ENCODE measurements at regions not wholly inside any gene's neighbourhood (a gene's known extent, or its start where the extent isn't known, plus 50 kb on each side); places are given as distances from the start of the nearest gene placed in this dataset.
"Not testable (repeated sequence)": the region's sequence is repeated elsewhere in the genome, so short reads cannot be mapped to it uniquely, and the experiment has no call there.

DNA sequence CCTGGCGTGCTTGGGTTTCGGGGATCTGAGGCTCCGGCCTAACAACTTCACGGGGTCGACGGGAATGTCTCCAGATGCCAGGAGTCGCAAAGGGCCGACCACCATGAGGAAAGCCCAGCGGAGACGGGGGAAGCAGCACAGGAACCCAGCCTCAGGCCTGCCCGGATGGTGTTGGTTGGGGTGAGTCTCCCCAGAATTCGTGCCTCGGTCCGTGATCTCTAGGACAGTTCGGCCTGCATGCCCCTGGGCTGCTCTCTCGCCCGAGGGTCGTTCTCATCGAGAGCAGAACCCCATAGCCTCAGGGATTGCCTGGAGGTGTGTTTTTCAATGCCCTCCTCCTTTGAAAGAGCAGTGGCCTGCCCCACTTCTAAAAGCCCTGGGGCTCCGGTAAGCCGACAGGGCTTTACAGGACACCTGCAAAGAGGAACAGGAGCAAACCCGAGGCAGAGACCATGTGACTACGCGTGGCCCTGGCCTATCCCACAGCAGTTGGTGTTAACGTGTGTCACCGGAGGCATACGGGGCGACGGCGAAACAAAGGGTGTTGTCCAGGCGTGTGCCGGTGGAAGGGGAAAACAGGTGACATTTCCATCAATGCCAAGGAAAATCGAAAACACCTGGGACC lies 973.1 kb upstream of the DEFB115 start:
- Histone ChIP-seq H3K4me1 (ENCODE audit: control insufficient read depth, insufficient read depth, low read length, unreplicated experiment) (no peaks in the 10 kb centered on the region), H3K4me3 (ENCODE audit: low read depth, low read length) (peak overlapping the region; percentile 73), H3K27me3 (ENCODE audit: insufficient read depth, low read length) (no peaks in the 10 kb centered on the region), H3K27ac (ENCODE audit: low read depth, low read length) (no peak overlapping the region), H3K36me3 (ENCODE audit: insufficient read depth, low read length) (no peaks in the 10 kb centered on the region), H3K79me2 (ENCODE audit: control insufficient read depth, insufficient read depth, low read length, unreplicated experiment) (no peaks in the 10 kb centered on the region), H2AFZ (ENCODE audit: low read length, unreplicated experiment) (peak overlapping the region; percentile 51)

DNA sequence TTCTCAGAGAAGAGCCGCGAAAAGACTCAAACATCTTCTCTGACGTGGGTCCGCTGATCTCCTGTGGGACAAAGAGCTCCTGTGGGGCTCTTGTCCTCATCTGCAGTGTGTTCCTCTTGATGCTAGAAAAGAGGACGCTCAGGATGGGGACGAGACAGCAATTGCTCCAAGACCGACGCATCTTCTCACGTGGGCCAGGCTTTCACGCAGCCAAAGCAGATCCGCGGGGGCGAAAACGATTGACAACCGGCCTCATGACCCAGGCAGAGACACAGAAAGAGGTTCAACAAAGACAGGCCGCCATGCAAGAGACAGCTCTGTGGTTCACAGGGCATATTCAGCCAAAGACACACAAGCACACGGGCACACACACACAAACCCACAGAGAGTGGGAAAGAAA lies 971.8 kb upstream of the DEFB115 start:
- H3K4me1 ChIP-seq (ENCODE audit: control insufficient read depth, insufficient read depth, low read length, unreplicated experiment): peaks cover 4% of the 10 kb centered on the region
- H3K27ac ChIP-seq (ENCODE audit: low read depth, low read length): no peak overlapping the region
- no peak overlapping the region for H3K4me3 ChIP-seq (ENCODE audit: low read depth, low read length)
- no peak overlapping the region for H2AFZ ChIP-seq (ENCODE audit: low read length, unreplicated experiment)
- H3K36me3 ChIP-seq (ENCODE audit: insufficient read depth, low read length): no peaks in the 10 kb centered on the region
- no peaks in the 10 kb centered on the region for H3K79me2 ChIP-seq (ENCODE audit: control insufficient read depth, insufficient read depth, low read length, unreplicated experiment)
- no peaks in the 10 kb centered on the region for H3K27me3 ChIP-seq (ENCODE audit: insufficient read depth, low read length)

DNA sequence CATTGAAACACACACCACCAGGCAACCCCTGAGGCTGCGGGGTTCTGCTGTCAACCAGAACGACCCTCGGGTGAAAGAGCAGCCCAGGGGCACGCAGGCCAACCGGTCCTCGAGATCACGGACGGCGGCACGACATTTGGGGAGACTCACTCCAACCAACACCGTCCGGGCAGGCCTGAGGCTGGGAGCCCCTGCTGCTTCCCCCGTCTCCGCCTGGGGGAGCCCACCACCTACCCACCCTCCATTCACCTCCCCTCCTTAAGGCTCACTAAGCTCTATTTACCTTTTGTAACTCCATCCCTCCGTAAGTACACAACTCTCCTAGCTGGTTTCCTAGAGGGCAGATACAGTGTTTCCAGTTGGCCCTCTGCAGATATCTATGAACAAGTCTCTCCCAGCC lies 971.3 kb upstream of the DEFB115 start:
- Histone ChIP-seq H3K79me2 (ENCODE audit: control insufficient read depth, insufficient read depth, low read length, unreplicated experiment) (no peaks in the 10 kb centered on the region), H2AFZ (ENCODE audit: low read length, unreplicated experiment) (no peak overlapping the region), H3K36me3 (ENCODE audit: insufficient read depth, low read length) (no peaks in the 10 kb centered on the region), H3K27ac (ENCODE audit: low read depth, low read length) (no peak overlapping the region), H3K4me1 (ENCODE audit: control insufficient read depth, insufficient read depth, low read length, unreplicated experiment) (peaks cover 4% of the 10 kb centered on the region), H3K4me3 (ENCODE audit: low read depth, low read length) (no peak overlapping the region), H3K27me3 (ENCODE audit: insufficient read depth, low read length) (no peaks in the 10 kb centered on the region)

DNA sequence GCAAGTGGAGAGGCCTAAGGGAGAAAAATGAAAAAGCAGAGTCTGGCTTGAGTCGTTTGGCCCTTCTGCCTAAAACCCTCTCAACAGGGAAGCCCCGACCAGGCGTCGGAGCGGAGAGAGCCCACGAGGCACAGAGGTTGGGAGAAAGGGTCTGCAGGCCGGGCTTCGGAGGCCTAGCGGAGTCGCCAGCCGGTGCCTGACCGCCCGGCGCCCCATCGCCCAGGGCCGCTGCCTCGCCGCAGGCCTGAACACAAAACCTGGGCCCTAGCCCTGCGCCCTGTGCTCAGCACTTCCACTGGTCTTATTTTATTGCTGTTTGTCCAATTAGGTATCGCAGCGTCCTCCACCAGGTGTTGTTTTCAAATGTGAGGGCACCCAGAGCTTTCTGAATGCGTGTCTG lies 970.0 kb upstream of the DEFB115 start:
- not testable (repeated sequence) for H3K79me2 ChIP-seq (ENCODE audit: control insufficient read depth, insufficient read depth, low read length, unreplicated experiment); H3K27me3 ChIP-seq (ENCODE audit: insufficient read depth, low read length); H3K27ac ChIP-seq (ENCODE audit: low read depth, low read length); H3K4me3 ChIP-seq (ENCODE audit: low read depth, low read length); H3K4me1 ChIP-seq (ENCODE audit: control insufficient read depth, insufficient read depth, low read length, unreplicated experiment); H2AFZ ChIP-seq (ENCODE audit: low read length, unreplicated experiment); H3K36me3 ChIP-seq (ENCODE audit: insufficient read depth, low read length)

GRCh38 chr20:30288346-30288745 lies 969.1 kb upstream of the DEFB115 start:
- H3K79me2 ChIP-seq (ENCODE audit: control insufficient read depth, insufficient read depth, low read length, unreplicated experiment): no peaks in the 10 kb centered on the region
- H2AFZ ChIP-seq (ENCODE audit: low read length, unreplicated experiment): no peak overlapping the region
- peaks cover 4% of the 10 kb centered on the region for H3K4me1 ChIP-seq (ENCODE audit: control insufficient read depth, insufficient read depth, low read length, unreplicated experiment)
- H3K27ac ChIP-seq (ENCODE audit: low read depth, low read length): no peak overlapping the region
- no peaks in the 10 kb centered on the region for H3K27me3 ChIP-seq (ENCODE audit: insufficient read depth, low read length)
- H3K36me3 ChIP-seq (ENCODE audit: insufficient read depth, low read length): no peaks in the 10 kb centered on the region
- H3K4me3 ChIP-seq (ENCODE audit: low read depth, low read length): no peak overlapping the region

- Histone ChIP-seq H3K4me3 (ENCODE audit: low read depth, low read length) (peak overlapping the region; percentile 72), H2AFZ (ENCODE audit: low read length, unreplicated experiment) (peak overlapping the region; percentile 60)
- not testable (repeated sequence) for H3K4me1 ChIP-seq (ENCODE audit: control insufficient read depth, insufficient read depth, low read length, unreplicated experiment); H3K79me2 ChIP-seq (ENCODE audit: control insufficient read depth, insufficient read depth, low read length, unreplicated experiment); H3K27me3 ChIP-seq (ENCODE audit: insufficient read depth, low read length); H3K27ac ChIP-seq (ENCODE audit: low read depth, low read length); H3K36me3 ChIP-seq (ENCODE audit: insufficient read depth, low read length)
Measured at GRCh38 chr20:30289049-30289448, 968.4 kb upstream of the DEFB115 start.

- peak overlapping the region; percentile 78 for H2AFZ ChIP-seq (ENCODE audit: low read length, unreplicated experiment)
- H3K4me1 ChIP-seq (ENCODE audit: control insufficient read depth, insufficient read depth, low read length, unreplicated experiment); H3K79me2 ChIP-seq (ENCODE audit: control insufficient read depth, insufficient read depth, low read length, unreplicated experiment); H3K27ac ChIP-seq (ENCODE audit: low read depth, low read length); H3K27me3 ChIP-seq (ENCODE audit: insufficient read depth, low read length); H3K36me3 ChIP-seq (ENCODE audit: insufficient read depth, low read length): not testable (repeated sequence)
- H3K4me3 ChIP-seq (ENCODE audit: low read depth, low read length): peak overlapping the region; percentile 72
Measured at GRCh38 chr20:30289711-30290141, 967.7 kb upstream of the DEFB115 start.

DNA sequence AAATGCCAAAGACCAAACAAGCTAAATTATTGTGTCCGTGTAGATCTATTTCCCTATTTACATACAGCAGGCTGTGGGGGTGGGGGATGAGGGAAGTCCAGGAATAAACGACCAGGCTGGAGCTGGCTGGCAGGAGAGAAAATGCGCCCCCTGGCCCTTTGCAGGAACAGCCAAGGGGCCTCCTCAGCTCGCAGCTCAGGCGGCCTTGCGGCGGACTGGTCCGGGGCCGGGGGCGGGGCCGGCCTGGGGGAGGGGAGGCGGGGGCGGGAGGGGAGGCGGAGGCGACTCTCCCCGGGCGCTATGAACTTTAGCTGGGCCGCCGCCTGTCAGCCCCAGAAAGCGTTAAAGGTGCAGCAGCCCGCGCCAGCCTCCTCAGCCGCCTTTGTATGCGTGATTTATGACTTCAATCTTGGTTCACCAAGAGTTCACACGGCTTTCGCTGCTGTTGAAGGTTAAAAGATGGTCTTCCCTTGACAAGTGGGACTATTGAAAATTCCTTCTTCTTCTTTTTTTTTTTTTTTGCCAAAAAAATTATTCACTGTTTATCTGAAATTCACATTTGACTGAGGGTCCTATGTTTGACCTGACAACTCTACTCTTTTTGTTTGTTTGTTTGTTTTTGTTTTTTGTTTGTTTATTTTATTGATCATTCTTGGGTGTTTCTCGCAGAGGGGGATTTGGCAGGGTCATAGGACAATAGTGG lies 967.0 kb upstream of the DEFB115 start:
- H3K27me3 ChIP-seq (ENCODE audit: insufficient read depth, low read length); H3K79me2 ChIP-seq (ENCODE audit: control insufficient read depth, insufficient read depth, low read length, unreplicated experiment); H3K4me1 ChIP-seq (ENCODE audit: control insufficient read depth, insufficient read depth, low read length, unreplicated experiment); H3K27ac ChIP-seq (ENCODE audit: low read depth, low read length); H3K36me3 ChIP-seq (ENCODE audit: insufficient read depth, low read length): not testable (repeated sequence)
- Histone ChIP-seq H2AFZ (ENCODE audit: low read length, unreplicated experiment) (peak overlapping the region; percentile 78), H3K4me3 (ENCODE audit: low read depth, low read length) (peak overlapping the region; percentile 72)

DNA sequence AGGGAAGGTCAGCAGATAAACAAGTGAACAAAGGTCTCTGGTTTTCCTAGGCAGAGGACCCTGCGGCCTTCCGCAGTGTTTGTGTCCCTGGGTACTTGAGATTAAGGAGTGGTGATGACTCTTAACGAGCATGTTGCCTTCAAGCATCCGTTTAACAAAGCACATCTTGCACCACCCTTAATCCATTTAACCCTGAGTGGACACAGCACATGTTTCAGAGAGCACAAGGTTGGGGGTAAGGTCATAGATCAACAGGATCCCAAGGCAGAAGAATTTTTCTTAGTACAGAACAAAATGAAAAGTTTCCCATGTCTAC lies 966.4 kb upstream of the DEFB115 start:
- not testable (repeated sequence) for H3K4me3 ChIP-seq (ENCODE audit: low read depth, low read length); H3K79me2 ChIP-seq (ENCODE audit: control insufficient read depth, insufficient read depth, low read length, unreplicated experiment); H2AFZ ChIP-seq (ENCODE audit: low read length, unreplicated experiment); H3K27ac ChIP-seq (ENCODE audit: low read depth, low read length); H3K27me3 ChIP-seq (ENCODE audit: insufficient read depth, low read length); H3K4me1 ChIP-seq (ENCODE audit: control insufficient read depth, insufficient read depth, low read length, unreplicated experiment); H3K36me3 ChIP-seq (ENCODE audit: insufficient read depth, low read length)

GRCh38 chr20:30291686-30292085 lies 965.8 kb upstream of the DEFB115 start:
- not testable (repeated sequence) for H3K27me3 ChIP-seq (ENCODE audit: insufficient read depth, low read length); H3K27ac ChIP-seq (ENCODE audit: low read depth, low read length); H3K4me1 ChIP-seq (ENCODE audit: control insufficient read depth, insufficient read depth, low read length, unreplicated experiment); H3K79me2 ChIP-seq (ENCODE audit: control insufficient read depth, insufficient read depth, low read length, unreplicated experiment); H3K36me3 ChIP-seq (ENCODE audit: insufficient read depth, low read length); H2AFZ ChIP-seq (ENCODE audit: low read length, unreplicated experiment); H3K4me3 ChIP-seq (ENCODE audit: low read depth, low read length)

DNA sequence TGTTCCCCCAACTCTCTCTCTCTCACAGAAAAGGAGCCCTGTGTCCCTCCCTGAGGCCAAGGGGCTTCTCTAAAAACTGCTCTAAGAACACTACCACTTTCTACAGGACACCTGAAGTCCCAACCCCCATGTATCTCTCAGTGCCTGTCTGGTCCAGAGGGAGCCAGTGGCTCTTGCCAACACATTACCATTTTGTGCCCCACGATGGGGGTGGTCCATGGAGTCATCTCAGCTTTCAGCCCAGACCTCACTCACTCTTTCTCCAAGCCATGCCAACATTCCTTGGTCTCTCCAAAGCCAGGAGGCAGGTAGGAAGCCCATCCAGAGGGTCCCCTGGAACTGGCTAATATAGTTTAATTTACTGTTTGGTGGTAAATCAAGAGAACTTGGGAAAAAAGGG lies 962.1 kb upstream of the DEFB115 start:
- H3K4me3 ChIP-seq (ENCODE audit: low read depth, low read length); H3K4me1 ChIP-seq (ENCODE audit: control insufficient read depth, insufficient read depth, low read length, unreplicated experiment); H2AFZ ChIP-seq (ENCODE audit: low read length, unreplicated experiment); H3K36me3 ChIP-seq (ENCODE audit: insufficient read depth, low read length); H3K79me2 ChIP-seq (ENCODE audit: control insufficient read depth, insufficient read depth, low read length, unreplicated experiment); H3K27ac ChIP-seq (ENCODE audit: low read depth, low read length): not testable (repeated sequence)
- peaks cover 13% of the 10 kb centered on the region for H3K27me3 ChIP-seq (ENCODE audit: insufficient read depth, low read length)
